B cell (primary cell): ENCODE measurements at regions not wholly inside any gene's neighbourhood (a gene's known extent, or its start where the extent isn't known, plus 50 kb on each side); places are given as distances from the start of the nearest gene placed in this dataset.

Source experiments
- CTCF ChIP-seq: fragments of 200-600 bp; IDR thresholded peaks from one replicate; pipeline ENCODE4 v1.8.0; 2022; ENCODE audit warnings: antibody characterized with exemption, mild to moderate bottlenecking
- EZH2 ChIP-seq: IDR thresholded peaks from 2 replicates; pipeline ENCODE4 v1.6.1; 2012; ENCODE audit warnings: borderline replicate concordance, low read depth, mild to moderate bottlenecking, moderate library complexity, low read length; ENCODE audit not compliant: insufficient read depth, poor library complexity, severe bottlenecking

GRCh38 chr3:161740421-161740820, 243.8 kb downstream of the OTOL1 start:
- TF ChIP-seq EZH2, result no peak
- TF ChIP-seq CTCF, result no peak
